IMR-90 (cell line): ENCODE measurements at regions not wholly inside any gene's neighbourhood (a gene's known extent, or its start where the extent isn't known, plus 50 kb on each side); places are given as distances from the start of the nearest gene placed in this dataset.

Experiments used
- ATAC-seq: fragments of 200-7000 bp; cut with Tn5 transposase; 2 replicates; pipeline ENCODE4 v1.9.1; 2020; ENCODE audit warnings: low read depth, mild to moderate bottlenecking, moderate library complexity
- BruUV-seq: library from RNA; stranded (reverse); fragments of 400-500 nt; replicated peaks from 2 replicates; lab custom pipeline; 2021; lab: Mats Ljungman, UMichigan
- CTCF ChIA-PET: fragments of 300-600 bp; formaldehyde crosslinking; extraction: SDS; loops from one replicate; lab custom pipeline; 2021; ENCODE audit warnings: antibody characterized with exemption; lab: Yijun Ruan, JAX
- POLR2A ChIA-PET: fragments of 300-600 bp; sonication (Branson Sonifier 250); formaldehyde crosslinking; loops from one replicate; lab custom pipeline; 2022; ENCODE audit warnings: antibody characterized with exemption; ENCODE audit not compliant: unreplicated experiment; lab: Charles Lee
- DNase-seq: peaks from one replicate; pipeline ENCODE4 v3.0.0; 2013
- H2AFZ ChIP-seq: replicated peaks from 2 replicates; pipeline ENCODE3; 2013; ENCODE audit warnings: low read length, mild to moderate bottlenecking; ENCODE audit not compliant: poor library complexity
- H2AK5ac ChIP-seq: 2 replicates; pipeline ENCODE4 v1.6.1; 2013; ENCODE audit warnings: low read depth, low read length, inconsistent platforms
- H2AK9ac ChIP-seq: replicated peaks from 2 replicates; pipeline ENCODE3; 2013; ENCODE audit warnings: mild to moderate bottlenecking, low read depth, low read length, moderate library complexity; ENCODE audit not compliant: poor library complexity
- H2BK120ac ChIP-seq: 2 replicates; pipeline ENCODE4 v1.6.1; 2013; ENCODE audit warnings: low read depth, low read length, inconsistent platforms
- H2BK15ac ChIP-seq: 3 replicates; pipeline ENCODE4 v1.6.1; 2013; ENCODE audit warnings: low read depth, low read length, inconsistent platforms
- H2BK20ac ChIP-seq: 2 replicates; pipeline ENCODE4 v1.6.1; 2013; ENCODE audit warnings: low read depth, mild to moderate bottlenecking, inconsistent platforms, low read length, moderate library complexity
- H2BK5ac ChIP-seq: 2 replicates; pipeline ENCODE4 v1.6.1; 2013; ENCODE audit warnings: mild to moderate bottlenecking, low read depth, low read length, inconsistent platforms; ENCODE audit not compliant: poor library complexity, severe bottlenecking
- H3K14ac ChIP-seq: replicated peaks from 2 replicates; pipeline ENCODE4 v1.6.1; 2013; ENCODE audit warnings: low read depth, low read length, inconsistent platforms
- H3K18ac ChIP-seq: 2 replicates; pipeline ENCODE4 v1.6.1; 2013; ENCODE audit warnings: low read depth, low read length, control low read depth
- H3K23ac ChIP-seq: 2 replicates; pipeline ENCODE4 v1.6.1; 2013; ENCODE audit warnings: low read depth, low read length, inconsistent platforms
- H3K27ac ChIP-seq: 2 replicates; pipeline ENCODE4 v1.5.1; 2013; ENCODE audit warnings: mild to moderate bottlenecking, control low read depth, low read length; ENCODE audit not compliant: insufficient read depth
- H3K27me3 ChIP-seq: 2 replicates; pipeline ENCODE4 v1.6.1; 2013; ENCODE audit warnings: low read length; ENCODE audit not compliant: control insufficient read depth, insufficient read depth
- H3K36me3 ChIP-seq: 2 replicates; pipeline ENCODE4 v1.6.1; 2013; ENCODE audit warnings: low read length, mixed read lengths; ENCODE audit not compliant: control insufficient read depth, insufficient read depth
- H3K4ac ChIP-seq: 2 replicates; pipeline ENCODE4 v1.6.1; 2013; ENCODE audit warnings: low read depth, low read length, inconsistent platforms
- H3K4me1 ChIP-seq: 2 replicates; pipeline ENCODE4 v1.6.1; 2013; ENCODE audit warnings: low read length, mixed read lengths; ENCODE audit not compliant: control insufficient read depth, insufficient read depth
- H3K4me2 ChIP-seq: 2 replicates; pipeline ENCODE4 v1.6.1; 2013; ENCODE audit warnings: low read depth, mild to moderate bottlenecking, control low read depth, low read length, moderate library complexity
- H3K4me3 ChIP-seq: 2 replicates; pipeline ENCODE4 v1.5.1; 2013; ENCODE audit warnings: low read depth, mild to moderate bottlenecking, control low read depth, low read length, moderate library complexity; ENCODE audit not compliant: insufficient read depth
- H3K56ac ChIP-seq: 2 replicates; pipeline ENCODE4 v1.6.1; 2013; ENCODE audit warnings: low read length, inconsistent platforms; ENCODE audit not compliant: insufficient read depth; ENCODE audit errors: extremely low read depth
- H3K79me1 ChIP-seq, 2 experiments: 2 replicates each; pipeline ENCODE4 v1.6.1; 2013; ENCODE audit warnings: low read length in 2 of 2, inconsistent platforms in 1 of 2, low read depth in 1 of 2
- H3K9ac ChIP-seq: 2 replicates; pipeline ENCODE4 v1.6.1; 2013; ENCODE audit warnings: low read depth, low read length, control low read depth
- H3K9me1 ChIP-seq: 2 replicates; pipeline ENCODE4 v1.6.1; 2013; ENCODE audit warnings: low read length, inconsistent platforms; ENCODE audit not compliant: insufficient read depth
- H3K9me3 ChIP-seq: 2 replicates; pipeline ENCODE4 v1.6.1; 2013; ENCODE audit warnings: low read length; ENCODE audit not compliant: control insufficient read depth, insufficient read depth
- H4K20me1 ChIP-seq: 2 replicates; pipeline ENCODE4 v1.6.1; 2013; ENCODE audit warnings: low read length, inconsistent platforms; ENCODE audit not compliant: insufficient read depth
- H4K5ac ChIP-seq: 2 replicates; pipeline ENCODE4 v1.6.1; 2013; ENCODE audit warnings: mild to moderate bottlenecking, low read depth, low read length, control low read depth
- H4K8ac ChIP-seq, 2 experiments: 2 replicates each; pipeline ENCODE4 v1.6.1; 2013; ENCODE audit warnings: low read depth in 2 of 2, low read length in 2 of 2, control low read depth in 1 of 2, inconsistent platforms in 1 of 2
- H4K91ac ChIP-seq: 2 replicates; pipeline ENCODE4 v1.6.1; 2013; ENCODE audit warnings: low read depth, low read length, inconsistent platforms; ENCODE audit not compliant: insufficient read depth
- BHLHE40 ChIP-seq: fragments of 150-350 bp; IDR thresholded peaks from 2 replicates; pipeline ENCODE4 v1.6.1; 2016; ENCODE audit warnings: mild to moderate bottlenecking, low read depth, low read length
- CHD1 ChIP-seq: IDR thresholded peaks from 2 replicates; pipeline ENCODE4 v1.6.1; 2012; ENCODE audit warnings: low read depth, low read length, improper control_type of control experiment
- ELK1 ChIP-seq: fragments of 150-350 bp; IDR thresholded peaks from 2 replicates; pipeline ENCODE4 v1.6.1; 2016; ENCODE audit warnings: low read depth, mild to moderate bottlenecking, low read length, moderate library complexity, borderline replicate concordance
- FOS ChIP-seq: fragments of 150-350 bp; IDR thresholded peaks from 2 replicates; pipeline ENCODE4 v1.6.1; 2016; ENCODE audit warnings: low read depth, low read length
- MAZ ChIP-seq: IDR thresholded peaks from 2 replicates; pipeline ENCODE4 v1.6.1; 2012; ENCODE audit warnings: low read depth, mild to moderate bottlenecking, low read length, improper control_type of control experiment, moderate library complexity, borderline replicate concordance
- NFE2L2 ChIP-seq: fragments of 150-350 bp; IDR thresholded peaks from 2 replicates; pipeline ENCODE4 v1.6.1; 2016; ENCODE audit warnings: low read depth, mild to moderate bottlenecking, low read length
- POLR2A ChIP-seq: IDR thresholded peaks from 2 replicates; pipeline ENCODE4 v1.6.1; 2012; ENCODE audit warnings: mild to moderate bottlenecking, low read depth, low read length
- RAD21 ChIP-seq: IDR thresholded peaks from 2 replicates; pipeline ENCODE4 v1.6.1; 2012; ENCODE audit warnings: low read length, improper control_type of control experiment
- SMC3 ChIP-seq: fragments of 150-350 bp; IDR thresholded peaks from 2 replicates; pipeline ENCODE4 v1.6.1; 2016; ENCODE audit warnings: low read depth, mild to moderate bottlenecking, antibody characterized with exemption, low read length, moderate library complexity
- WGBS, 2 experiments: methylation state at CpG; one replicate each; pipeline versions ENCODE4 v1.1.5 to v1.1.7; 2013; ENCODE audit warnings: missing lambda C conversion rate in 2 of 2; ENCODE audit not compliant: insufficient read length in 1 of 2; ENCODE audit errors: extremely low coverage in 2 of 2; 5-methylcytosine and 5-hydroxymethylcytosine counted together
- dilution Hi-C: fragments of 300-500 bp; cut with HindIII; formaldehyde crosslinking; loops from one replicate; pipeline ENCODE4 v1.14.3; 2018; ENCODE audit warnings: low sequenced_read_pairs; ENCODE audit not compliant: unreplicated experiment
- in situ Hi-C: fragments of 300-500 bp; cut with MboI; formaldehyde crosslinking; loops from 3 replicates; pipeline ENCODE4 v1.14.3; 2019; ENCODE audit warnings: low sequenced_read_pairs, inconsistent platforms, mixed read lengths
- intact Hi-C: fragments of 100-400 bp; cut with micrococcal nuclease; formaldehyde crosslinking; loops from 2 replicates; pipeline ENCODE4 v1.10.0; 2022

- H2AK9ac ChIP-seq, result no peak overlapping the region
- no peaks in the 10 kb centered on the region for H3K9me1 ChIP-seq
- H3K23ac ChIP-seq, result no peak overlapping the region
- H3K27me3 ChIP-seq, result no peaks in the 10 kb centered on the region
- in situ Hi-C loops (no loop called here), intact Hi-C loops (no loop called here), dilution Hi-C loops (no loop called here)
- H3K9ac ChIP-seq, result no peak overlapping the region
- H3K18ac ChIP-seq, result no peak overlapping the region
- no peak overlapping the region for H3K27ac ChIP-seq
- no peaks in the 10 kb centered on the region for H3K36me3 ChIP-seq
- H4K20me1 ChIP-seq, result no peaks in the 10 kb centered on the region
- H2BK15ac ChIP-seq, result no peak overlapping the region
- H3K4ac ChIP-seq, result no peak overlapping the region
- DNase-seq (no peak), ATAC-seq (no peak)
- H2BK20ac ChIP-seq, result no peak overlapping the region
- H4K91ac ChIP-seq, result no peak overlapping the region
- no peak for TF ChIP-seq NFE2L2
- TF ChIP-seq FOS, result no peak
- no peak for TF ChIP-seq MAZ
- TF ChIP-seq ELK1, result no peak
- no peak for TF ChIP-seq CHD1
- no peak for TF ChIP-seq POLR2A
- TF ChIP-seq SMC3, result no peak
- no peak for TF ChIP-seq BHLHE40
- no peak for TF ChIP-seq RAD21
- H3K4me1 ChIP-seq, result no peaks in the 10 kb centered on the region
- no peak overlapping the region for H2AK5ac ChIP-seq
- H3K14ac ChIP-seq, result no peak overlapping the region
- no peak overlapping the region for H4K8ac ChIP-seq
- no peak overlapping the region for H2AFZ ChIP-seq
- WGBS, 2 experiments, result no CpG with 5 or more reads among the region's 4 CpGs
- H2BK120ac ChIP-seq, result no peak overlapping the region
- H3K79me1 ChIP-seq, result no peaks in the 10 kb centered on the region
- H4K5ac ChIP-seq, result no peak overlapping the region
- peaks cover 5% of the 10 kb centered on the region; the same call in 1 of the 2 replicates for H3K9me3 ChIP-seq
- H3K4me3 ChIP-seq, result no peak overlapping the region
- H2BK5ac ChIP-seq, result no peak overlapping the region
- no peak overlapping the region for H3K4me2 ChIP-seq
- H3K56ac ChIP-seq, result no peak overlapping the region
- ChIA-PET POLR2A (no interaction called here), CTCF (no interaction called here)
- no TSS peak for BruUV-seq
These were observed 253.5 kb upstream of the ATP10B start for GRCh38 chr5:161105525-161105924.
